Putamen (tissue), 1 donor: ENCODE measurements at regions not wholly inside any gene's neighbourhood (a gene's known extent, or its start where the extent isn't known, plus 50 kb on each side); places are given as distances from the start of the nearest gene placed in this dataset.
"Not testable (repeated sequence)": the region's sequence is repeated elsewhere in the genome, so short reads cannot be mapped to it uniquely, and the experiment has no call there.

Experiments
- DNase-seq: peaks from one replicate; pipeline ENCODE4 v3.0.0-alpha.2; 2016; ENCODE audit warnings: low spot score

GRCh38 chr10:8380833-8381496, 326.5 kb downstream of the GATA3 start:
- no peak for DNase-seq

- no peak for DNase-seq
Observed at GRCh38 chr10:8386781-8387180, 332.3 kb downstream of the GATA3 start.

- no peak for DNase-seq
Observed at GRCh38 chr10:8389630-8390029, 335.1 kb downstream of the GATA3 start.

GRCh38 chr10:8392216-8392615, 337.7 kb downstream of the GATA3 start:
- DNase-seq = no peak

GRCh38 chr10:8393531-8393930, 339.0 kb downstream of the GATA3 start:
- no peak for DNase-seq

- no peak for DNase-seq
Observed at GRCh38 chr10:8396675-8397074, 342.2 kb downstream of the GATA3 start.

- no peak for DNase-seq
Observed at GRCh38 chr10:8398771-8399170, 344.3 kb downstream of the GATA3 start.

- DNase-seq = no peak
Observed at GRCh38 chr10:8400151-8400550, 345.7 kb downstream of the GATA3 start.

- DNase-seq = no peak
Observed at GRCh38 chr10:8400892-8401291, 346.4 kb downstream of the GATA3 start.

GRCh38 chr10:8401531-8401930, 347.0 kb downstream of the GATA3 start:
- DNase-seq = no peak

GRCh38 chr10:8402576-8402975, 348.1 kb downstream of the GATA3 start:
- no peak for DNase-seq

GRCh38 chr10:8403711-8404371, 349.4 kb downstream of the GATA3 start:
- DNase-seq = no peak

GRCh38 chr10:8404721-8405120, 350.2 kb downstream of the GATA3 start:
- no peak for DNase-seq

- DNase-seq = no peak
Observed at GRCh38 chr10:8405596-8405995, 351.1 kb downstream of the GATA3 start.

- DNase-seq = no peak
Observed at GRCh38 chr10:8407501-8408021, 353.1 kb downstream of the GATA3 start.

- no peak for DNase-seq
Observed at GRCh38 chr10:8410506-8410905, 356.0 kb downstream of the GATA3 start.

GRCh38 chr10:8412541-8412940, 358.1 kb downstream of the GATA3 start:
- no peak for DNase-seq

- not testable (repeated sequence) for DNase-seq
Observed at GRCh38 chr10:8415029-8415428, 360.5 kb downstream of the GATA3 start.

GRCh38 chr10:8416192-8416701, 361.8 kb downstream of the GATA3 start:
- no peak for DNase-seq

- DNase-seq = no peak
Observed at GRCh38 chr10:8416760-8417159, 362.3 kb downstream of the GATA3 start.

- no peak for DNase-seq
Observed at GRCh38 chr10:8417631-8418030, 363.1 kb downstream of the GATA3 start.

- DNase-seq = no peak
Observed at GRCh38 chr10:8418631-8419030, 364.1 kb downstream of the GATA3 start.

GRCh38 chr10:8420182-8420581, 365.7 kb downstream of the GATA3 start:
- DNase-seq = no peak
